HG03354 (cell line): ENCODE measurements at regions not wholly inside any gene's neighbourhood (a gene's known extent, or its start where the extent isn't known, plus 50 kb on each side); places are given as distances from the start of the nearest gene placed in this dataset.
"Not testable (repeated sequence)": the region's sequence is repeated elsewhere in the genome, so short reads cannot be mapped to it uniquely, and the experiment has no call there.

Experiments used
- ATAC-seq: cut with Tn5 transposase; IDR thresholded peaks from one replicate; pipeline ENCODE4 v1.9.1; 2021; ENCODE audit warnings: mild to moderate bottlenecking; ENCODE audit not compliant: unreplicated experiment, poor library complexity, severe bottlenecking

- no peak for ATAC-seq
Observed at GRCh38 chr11:38130976-38131375, 1532.9 kb upstream of the RAG2 start.

- ATAC-seq: no peak
Observed at GRCh38 chr11:38130514-38130913, 1532.5 kb upstream of the RAG2 start.

- ATAC-seq: no peak
Observed at GRCh38 chr11:38123673-38124072, 1525.6 kb upstream of the RAG2 start.

- ATAC-seq: not testable (repeated sequence)
Observed at GRCh38 chr11:38116616-38117015, 1518.6 kb upstream of the RAG2 start.

GRCh38 chr11:38115381-38115780 lies 1517.3 kb upstream of the RAG2 start:
- ATAC-seq: not testable (repeated sequence)

- no peak for ATAC-seq
Observed at GRCh38 chr11:38100836-38101462, 1502.9 kb upstream of the RAG2 start.

- ATAC-seq: no peak
Observed at GRCh38 chr11:38095268-38095667, 1497.2 kb upstream of the RAG2 start.

- no peak for ATAC-seq
Observed at GRCh38 chr11:38089726-38090125, 1491.7 kb upstream of the RAG2 start.

GRCh38 chr11:38060920-38061319 lies 1462.9 kb upstream of the RAG2 start:
- no peak for ATAC-seq

- ATAC-seq: no peak
Observed at GRCh38 chr11:38060136-38060535, 1462.1 kb upstream of the RAG2 start.

GRCh38 chr11:38046571-38047135 lies 1448.6 kb upstream of the RAG2 start:
- ATAC-seq: no peak

- no peak for ATAC-seq
Observed at GRCh38 chr11:38043060-38043459, 1445.0 kb upstream of the RAG2 start.

- no peak for ATAC-seq
Observed at GRCh38 chr11:38038777-38039176, 1440.7 kb upstream of the RAG2 start.

GRCh38 chr11:38019072-38019775 lies 1421.2 kb upstream of the RAG2 start:
- ATAC-seq: no peak

GRCh38 chr11:38014405-38014804 lies 1416.4 kb upstream of the RAG2 start:
- ATAC-seq: no peak

- ATAC-seq: no peak
Observed at GRCh38 chr11:38013157-38013556, 1415.1 kb upstream of the RAG2 start.

GRCh38 chr11:38011496-38011895 lies 1413.5 kb upstream of the RAG2 start:
- no peak for ATAC-seq

GRCh38 chr11:38009932-38010331 lies 1411.9 kb upstream of the RAG2 start:
- no peak for ATAC-seq

GRCh38 chr11:38006466-38006865 lies 1408.4 kb upstream of the RAG2 start:
- ATAC-seq: no peak

GRCh38 chr11:38005597-38005996 lies 1407.6 kb upstream of the RAG2 start:
- ATAC-seq: no peak

GRCh38 chr11:37999171-37999570 lies 1401.1 kb upstream of the RAG2 start:
- no peak for ATAC-seq
